ENCODE measurements at regions not wholly inside any gene's neighbourhood (a gene's known extent, or its start where the extent isn't known, plus 50 kb on each side); places are given as distances from the start of the nearest gene placed in this dataset.

DNA sequence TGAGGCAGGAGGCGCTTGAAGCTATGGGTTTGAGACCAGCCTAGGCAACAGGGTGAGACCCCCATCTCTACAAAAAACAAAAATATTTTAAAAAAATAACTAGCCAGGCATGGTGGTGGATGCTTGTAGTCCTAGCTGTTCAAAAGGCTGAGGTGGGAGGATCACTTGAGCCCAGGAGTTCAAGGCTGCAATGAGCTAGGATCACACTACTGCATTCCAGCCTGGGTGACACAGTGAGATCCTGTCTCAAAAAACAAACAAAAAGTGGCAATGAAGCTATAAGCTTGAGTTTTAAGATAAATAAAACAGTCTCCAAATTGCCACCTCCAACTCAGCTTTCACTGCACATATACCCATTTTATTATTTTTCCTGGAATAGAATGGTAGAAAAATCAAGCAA lies 281.3 kb downstream of the IPMK start:
- no peaks in the 10 kb centered on the region for H3K9me2 ChIP-seq (replicated peaks; ENCODE audit: low read depth, low read length)
- TF ChIP-seq, protein P1, sequence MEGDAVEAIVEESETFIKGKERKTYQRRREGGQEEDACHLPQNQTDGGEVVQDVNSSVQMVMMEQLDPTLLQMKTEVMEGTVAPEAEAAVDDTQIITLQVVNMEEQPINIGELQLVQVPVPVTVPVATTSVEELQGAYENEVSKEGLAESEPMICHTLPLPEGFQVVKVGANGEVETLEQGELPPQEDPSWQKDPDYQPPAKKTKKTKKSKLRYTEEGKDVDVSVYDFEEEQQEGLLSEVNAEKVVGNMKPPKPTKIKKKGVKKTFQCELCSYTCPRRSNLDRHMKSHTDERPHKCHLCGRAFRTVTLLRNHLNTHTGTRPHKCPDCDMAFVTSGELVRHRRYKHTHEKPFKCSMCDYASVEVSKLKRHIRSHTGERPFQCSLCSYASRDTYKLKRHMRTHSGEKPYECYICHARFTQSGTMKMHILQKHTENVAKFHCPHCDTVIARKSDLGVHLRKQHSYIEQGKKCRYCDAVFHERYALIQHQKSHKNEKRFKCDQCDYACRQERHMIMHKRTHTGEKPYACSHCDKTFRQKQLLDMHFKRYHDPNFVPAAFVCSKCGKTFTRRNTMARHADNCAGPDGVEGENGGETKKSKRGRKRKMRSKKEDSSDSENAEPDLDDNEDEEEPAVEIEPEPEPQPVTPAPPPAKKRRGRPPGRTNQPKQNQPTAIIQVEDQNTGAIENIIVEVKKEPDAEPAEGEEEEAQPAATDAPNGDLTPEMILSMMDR (conservative IDR thresholded peaks at IDR 0.05; ENCODE audit: low read length) = no peak
- TF ChIP-seq EZH2phosphoT487 (IDR thresholded peaks at IDR 0.05; ENCODE audit: borderline replicate concordance) = no peak
- H3K79me2 ChIP-seq (ENCODE audit: insufficient read depth, low read length) = no peaks in the 10 kb centered on the region
- no peaks in the 10 kb centered on the region for H3F3A ChIP-seq (ENCODE audit: low read depth)
- H3K36me3 ChIP-seq (ENCODE audit: insufficient read depth, low read length) = no peaks in the 10 kb centered on the region
- no peaks in the 10 kb centered on the region for H3K9me3 ChIP-seq (ENCODE audit: insufficient read depth, low read depth, low read length)
- no peaks in the 10 kb centered on the region for H3K27me3 ChIP-seq (ENCODE audit: insufficient read depth, low read length, poor library complexity, severe bottlenecking)
- H4K20me1 ChIP-seq (ENCODE audit: insufficient read depth, low read length, poor library complexity, severe bottlenecking) = no peaks in the 10 kb centered on the region
- H3K9ac ChIP-seq (ENCODE audit: low read depth, low read length, poor library complexity, severe bottlenecking) = no peak overlapping the region
- no peak overlapping the region for H2AFZ ChIP-seq (ENCODE audit: low read length)
- no peak overlapping the region for H3K4me2 ChIP-seq (ENCODE audit: low read depth, low read length, poor library complexity, severe bottlenecking)
- no peak overlapping the region for H3K4me3 ChIP-seq (ENCODE audit: low read length, poor library complexity, severe bottlenecking)
- no peaks in the 10 kb centered on the region for H3K4me1 ChIP-seq (ENCODE audit: insufficient read depth, low read length, poor library complexity, severe bottlenecking)

DNA sequence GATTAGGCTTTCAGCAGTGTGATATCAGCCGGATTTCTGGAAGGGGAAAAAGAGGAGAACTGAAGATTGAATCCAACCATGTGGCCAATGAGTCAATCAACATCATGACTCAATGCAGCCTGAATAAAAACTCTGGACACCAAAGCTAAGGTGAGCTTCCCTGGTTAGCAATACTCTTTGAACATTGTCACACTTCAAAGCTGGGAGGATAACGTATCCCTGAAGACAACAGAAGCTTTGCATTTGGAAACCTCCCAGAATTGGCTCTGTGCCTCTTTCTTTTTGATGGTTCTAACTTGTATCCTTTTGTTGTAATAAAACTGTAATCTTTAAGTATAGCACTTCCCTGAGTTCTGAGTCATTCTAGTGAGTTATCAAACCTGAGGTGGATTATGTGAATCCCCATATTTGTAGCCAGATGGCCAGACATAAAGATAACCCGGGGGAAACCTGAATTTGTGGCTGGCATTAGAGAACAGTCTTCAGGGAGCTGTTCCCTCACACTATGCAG lies 284.4 kb downstream of the IPMK start:
- no peak overlapping the region for H3K4me2 ChIP-seq (ENCODE audit: low read depth, low read length, poor library complexity, severe bottlenecking)
- no peaks in the 10 kb centered on the region for H3K9me2 ChIP-seq (replicated peaks; ENCODE audit: low read depth, low read length)
- no peak overlapping the region for H2AFZ ChIP-seq (ENCODE audit: low read length)
- H4K20me1 ChIP-seq (ENCODE audit: insufficient read depth, low read length, poor library complexity, severe bottlenecking) = no peaks in the 10 kb centered on the region
- H3K4me3 ChIP-seq (ENCODE audit: low read length, poor library complexity, severe bottlenecking) = no peak overlapping the region
- no peaks in the 10 kb centered on the region for H3F3A ChIP-seq (ENCODE audit: low read depth)
- H3K9ac ChIP-seq (ENCODE audit: low read depth, low read length, poor library complexity, severe bottlenecking) = no peak overlapping the region
- H3K27me3 ChIP-seq (ENCODE audit: insufficient read depth, low read length, poor library complexity, severe bottlenecking) = no peaks in the 10 kb centered on the region
- H3K79me2 ChIP-seq (ENCODE audit: insufficient read depth, low read length) = no peaks in the 10 kb centered on the region
- TF ChIP-seq EZH2phosphoT487 (IDR thresholded peaks at IDR 0.05; ENCODE audit: borderline replicate concordance) = no peak
- TF ChIP-seq, protein P1 (conservative IDR thresholded peaks at IDR 0.05; ENCODE audit: low read length) = no peak
- H3K36me3 ChIP-seq (ENCODE audit: insufficient read depth, low read length) = no peaks in the 10 kb centered on the region
- no peaks in the 10 kb centered on the region for H3K4me1 ChIP-seq (ENCODE audit: insufficient read depth, low read length, poor library complexity, severe bottlenecking)
- H3K9me3 ChIP-seq (ENCODE audit: insufficient read depth, low read depth, low read length) = no peaks in the 10 kb centered on the region

DNA sequence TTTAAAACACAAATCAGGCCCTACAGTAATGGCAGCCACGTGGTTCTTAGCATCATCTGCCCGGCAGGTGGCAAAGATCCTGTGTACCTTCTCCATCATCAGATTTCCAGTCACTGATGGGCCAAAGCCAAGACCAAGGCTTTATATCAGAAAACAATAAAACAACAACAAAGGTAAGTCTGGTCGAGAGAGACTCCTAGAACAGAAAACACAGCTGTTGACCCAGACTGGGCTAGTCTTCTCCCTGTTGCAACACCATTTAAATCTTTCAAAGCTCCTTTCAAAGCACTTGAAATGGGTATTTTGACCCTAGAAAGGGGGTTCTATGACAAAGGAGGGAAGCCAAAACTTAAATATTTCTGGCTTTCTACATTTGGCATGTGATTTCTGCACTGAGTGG lies 285.6 kb downstream of the IPMK start:
- H3K79me2 ChIP-seq (ENCODE audit: insufficient read depth, low read length) = no peaks in the 10 kb centered on the region
- H3K4me2 ChIP-seq (ENCODE audit: low read depth, low read length, poor library complexity, severe bottlenecking) = no peak overlapping the region
- H2AFZ ChIP-seq (ENCODE audit: low read length) = no peak overlapping the region
- H3K4me3 ChIP-seq (ENCODE audit: low read length, poor library complexity, severe bottlenecking) = no peak overlapping the region
- H4K20me1 ChIP-seq (ENCODE audit: insufficient read depth, low read length, poor library complexity, severe bottlenecking) = no peaks in the 10 kb centered on the region
- no peak for TF ChIP-seq EZH2phosphoT487 (IDR thresholded peaks at IDR 0.05; ENCODE audit: borderline replicate concordance)
- TF ChIP-seq, protein P1 (conservative IDR thresholded peaks at IDR 0.05; ENCODE audit: low read length) = no peak
- no peaks in the 10 kb centered on the region for H3F3A ChIP-seq (ENCODE audit: low read depth)
- no peaks in the 10 kb centered on the region for H3K9me3 ChIP-seq (ENCODE audit: insufficient read depth, low read depth, low read length)
- H3K36me3 ChIP-seq (ENCODE audit: insufficient read depth, low read length) = no peaks in the 10 kb centered on the region
- no peak overlapping the region for H3K9ac ChIP-seq (ENCODE audit: low read depth, low read length, poor library complexity, severe bottlenecking)
- H3K9me2 ChIP-seq (replicated peaks; ENCODE audit: low read depth, low read length) = no peaks in the 10 kb centered on the region
- H3K27me3 ChIP-seq (ENCODE audit: insufficient read depth, low read length, poor library complexity, severe bottlenecking) = no peaks in the 10 kb centered on the region
- H3K4me1 ChIP-seq (ENCODE audit: insufficient read depth, low read length, poor library complexity, severe bottlenecking) = no peaks in the 10 kb centered on the region
